Stimulated activated naive CD8-positive, alpha-beta T cell treated with anti-CD3 and anti-CD28 coated beads, Interleukin-15, Interleukin-2, amounts not matched to agents 100 U/mL and 50 U/mL, for 24 hours (primary cell): ENCODE measurements at regions not wholly inside any gene's neighbourhood (a gene's known extent, or its start where the extent isn't known, plus 50 kb on each side); places are given as distances from the start of the nearest gene placed in this dataset.

Experiments used
- ATAC-seq: fragments of 150-1000 bp; cut with Tn5 transposase; one replicate; pipeline ENCODE4 v1.10.0; 2021
- DNase-seq: peaks from one replicate; pipeline ENCODE4 v3.0.0; 2021

- ATAC-seq (no peak), DNase-seq (no peak)
Measured at GRCh38 chr11:91955206-91955605, 269.4 kb upstream of the FAT3 start.

- no peak for ATAC-seq
- no peak for DNase-seq
Measured at GRCh38 chr11:91952056-91952455, 272.6 kb upstream of the FAT3 start.

- ATAC-seq (no peak), DNase-seq (no peak)
Measured at GRCh38 chr11:91947215-91947820, 277.3 kb upstream of the FAT3 start.

GRCh38 chr11:91946397-91946951 is 278.1 kb upstream of the FAT3 start:
- DNase-seq = no peak
- ATAC-seq = no peak

- DNase-seq (no peak), ATAC-seq (no peak)
Measured at GRCh38 chr11:91935120-91935519, 289.5 kb upstream of the FAT3 start.

- no peak for ATAC-seq
- no peak for DNase-seq
Measured at GRCh38 chr11:91932151-91932821, 292.3 kb upstream of the FAT3 start.

GRCh38 chr11:91927448-91927847 is 297.2 kb upstream of the FAT3 start:
- DNase-seq = no peak
- no peak for ATAC-seq

GRCh38 chr11:91926965-91927364 is 297.7 kb upstream of the FAT3 start:
- no peak for DNase-seq
- ATAC-seq = no peak

- ATAC-seq (no peak), DNase-seq (no peak)
Measured at GRCh38 chr11:91922846-91923245, 301.8 kb upstream of the FAT3 start.

- DNase-seq (no peak), ATAC-seq (no peak)
Measured at GRCh38 chr11:91921974-91922373, 302.6 kb upstream of the FAT3 start.

- ATAC-seq (no peak), DNase-seq (no peak)
Measured at GRCh38 chr11:91913407-91913806, 311.2 kb upstream of the FAT3 start.

GRCh38 chr11:91912322-91912721 is 312.3 kb upstream of the FAT3 start:
- DNase-seq (no peak), ATAC-seq (no peak)

GRCh38 chr11:91906871-91907624 is 317.6 kb upstream of the FAT3 start:
- no peak for ATAC-seq
- no peak for DNase-seq

GRCh38 chr11:91904792-91905785 is 319.5 kb upstream of the FAT3 start:
- ATAC-seq = no peak
- no peak for DNase-seq

GRCh38 chr11:91902312-91902711 is 322.3 kb upstream of the FAT3 start:
- no peak for ATAC-seq
- no peak for DNase-seq

- DNase-seq (no peak), ATAC-seq (no peak)
Measured at GRCh38 chr11:91880660-91881059, 344.0 kb upstream of the FAT3 start.

- no peak for ATAC-seq
Measured at GRCh38 chr11:91876746-91877145, 347.9 kb upstream of the FAT3 start.

GRCh38 chr11:91872243-91872642 is 352.4 kb upstream of the FAT3 start:
- ATAC-seq (no peak), DNase-seq (no peak)

More at GRCh38 chr11:91876746-91877145, 347.9 kb upstream of the FAT3 start:
- no peak for DNase-seq

GRCh38 chr11:91871791-91872190 is 352.8 kb upstream of the FAT3 start:
- ATAC-seq = no peak
- no peak for DNase-seq

GRCh38 chr11:91871048-91871447 is 353.6 kb upstream of the FAT3 start:
- DNase-seq (no peak), ATAC-seq (no peak)

GRCh38 chr11:91869686-91870085 is 354.9 kb upstream of the FAT3 start:
- ATAC-seq = no peak
- no peak for DNase-seq

- ATAC-seq (no peak), DNase-seq (no peak)
Measured at GRCh38 chr11:91866642-91867041, 358.0 kb upstream of the FAT3 start.
